ENCODE measurements at regions not wholly inside any gene's neighbourhood (a gene's known extent, or its start where the extent isn't known, plus 50 kb on each side); places are given as distances from the start of the nearest gene placed in this dataset.
"Not testable (repeated sequence)": the region's sequence is repeated elsewhere in the genome, so short reads cannot be mapped to it uniquely, and the experiment has no call there.

DNA sequence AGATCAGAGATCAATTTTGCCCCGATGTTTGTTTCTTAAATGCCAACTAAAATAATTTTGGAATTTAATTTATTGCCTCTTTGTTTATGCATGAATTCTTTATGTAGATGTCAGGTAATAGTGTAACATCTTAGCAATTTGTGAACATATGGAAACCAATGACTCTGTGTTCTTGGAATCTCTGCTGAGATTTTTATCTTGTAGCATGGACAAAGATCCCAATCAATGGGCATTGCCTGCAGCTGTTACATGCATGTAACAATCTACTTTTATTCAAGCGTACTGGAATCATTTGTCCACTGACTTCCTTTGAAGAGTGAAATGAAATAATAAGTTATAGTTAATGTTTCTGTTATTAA, 61.6 kb upstream of the ARSJ start:
- H3K4me3 Mint-ChIP-seq = no peak overlapping the region
- H3K27me3 Mint-ChIP-seq = no peaks in the 10 kb centered on the region
- H3K27ac Mint-ChIP-seq = no peak overlapping the region
- Histone ChIP-seq H3K9me3 (ENCODE audit: control insufficient read depth in 1 of 2, insufficient read depth in 1 of 2, low read length in 2 of 2) (no peaks in the 10 kb centered on the region), H3K27ac (ENCODE audit: low read depth in 1 of 2, low read length in 2 of 2) (no peak overlapping the region), H3K36me3 (ENCODE audit: insufficient read depth, low read length) (no peaks in the 10 kb centered on the region), H3K4me1 (ENCODE audit: insufficient read depth, low read length) (peaks cover 4% of the 10 kb centered on the region), H3K27me3 (ENCODE audit: control insufficient read depth in 1 of 2, insufficient read depth in 2 of 2, low read length in 2 of 2) (no peaks in the 10 kb centered on the region), H3K4me3 (ENCODE audit: low read length) (no peak overlapping the region)
- no peak for ATAC-seq (ENCODE audit: poor library complexity)
- peaks cover 9% of the 10 kb centered on the region for H3K4me1 Mint-ChIP-seq (ENCODE audit: low read depth)
- intact Hi-C loops (cut with DNase I, micrococcal nuclease) = no loop called here
- H3K36me3 Mint-ChIP-seq (ENCODE audit: low read depth) = no peaks in the 10 kb centered on the region
- no peak for DNase-seq
- TF ChIP-seq, protein P1, sequence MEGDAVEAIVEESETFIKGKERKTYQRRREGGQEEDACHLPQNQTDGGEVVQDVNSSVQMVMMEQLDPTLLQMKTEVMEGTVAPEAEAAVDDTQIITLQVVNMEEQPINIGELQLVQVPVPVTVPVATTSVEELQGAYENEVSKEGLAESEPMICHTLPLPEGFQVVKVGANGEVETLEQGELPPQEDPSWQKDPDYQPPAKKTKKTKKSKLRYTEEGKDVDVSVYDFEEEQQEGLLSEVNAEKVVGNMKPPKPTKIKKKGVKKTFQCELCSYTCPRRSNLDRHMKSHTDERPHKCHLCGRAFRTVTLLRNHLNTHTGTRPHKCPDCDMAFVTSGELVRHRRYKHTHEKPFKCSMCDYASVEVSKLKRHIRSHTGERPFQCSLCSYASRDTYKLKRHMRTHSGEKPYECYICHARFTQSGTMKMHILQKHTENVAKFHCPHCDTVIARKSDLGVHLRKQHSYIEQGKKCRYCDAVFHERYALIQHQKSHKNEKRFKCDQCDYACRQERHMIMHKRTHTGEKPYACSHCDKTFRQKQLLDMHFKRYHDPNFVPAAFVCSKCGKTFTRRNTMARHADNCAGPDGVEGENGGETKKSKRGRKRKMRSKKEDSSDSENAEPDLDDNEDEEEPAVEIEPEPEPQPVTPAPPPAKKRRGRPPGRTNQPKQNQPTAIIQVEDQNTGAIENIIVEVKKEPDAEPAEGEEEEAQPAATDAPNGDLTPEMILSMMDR (IDR thresholded peaks at IDR 0.05) = no peak
- CTCF ChIA-PET = no interaction called here
- POLR2A ChIA-PET = no interaction called here
- no peaks in the 10 kb centered on the region for H3K9me3 Mint-ChIP-seq

DNA sequence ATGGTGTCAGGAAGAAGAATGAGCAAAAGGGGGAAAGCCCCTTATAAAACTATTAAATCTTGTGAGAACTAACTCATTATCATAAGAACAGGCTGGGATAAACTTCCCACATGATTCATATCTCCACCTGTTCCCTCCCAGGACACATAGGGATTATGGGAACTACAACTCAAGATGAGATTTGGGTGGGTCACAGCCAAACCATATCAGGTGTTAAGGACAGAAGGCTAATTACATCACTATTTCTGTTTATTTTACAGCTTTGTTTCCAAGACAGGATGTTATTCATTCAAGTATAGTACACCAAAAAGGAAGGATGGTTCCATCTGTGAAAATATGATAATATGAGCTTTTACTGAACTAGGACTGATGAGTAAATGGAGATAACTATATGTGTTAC, 63.7 kb upstream of the ARSJ start:
- intact Hi-C loops (cut with DNase I, micrococcal nuclease) = no loop called here
- Histone ChIP-seq H3K4me3 (ENCODE audit: low read length) (no peak overlapping the region), H3K36me3 (ENCODE audit: insufficient read depth, low read length) (no peaks in the 10 kb centered on the region), H3K27me3 (ENCODE audit: control insufficient read depth in 1 of 2, insufficient read depth in 2 of 2, low read length in 2 of 2) (no peaks in the 10 kb centered on the region), H3K9me3 (ENCODE audit: control insufficient read depth in 1 of 2, insufficient read depth in 1 of 2, low read length in 2 of 2) (no peaks in the 10 kb centered on the region), H3K27ac (ENCODE audit: low read depth in 1 of 2, low read length in 2 of 2) (no peak overlapping the region), H3K4me1 (ENCODE audit: insufficient read depth, low read length) (peaks cover 4% of the 10 kb centered on the region)
- Mint-ChIP-seq H3K4me1 (ENCODE audit: low read depth) (peaks cover 9% of the 10 kb centered on the region), H3K36me3 (ENCODE audit: low read depth) (no peaks in the 10 kb centered on the region), H3K27ac (no peak overlapping the region), H3K4me3 (no peak overlapping the region), H3K27me3 (no peaks in the 10 kb centered on the region), H3K9me3 (no peaks in the 10 kb centered on the region)
- DNase-seq (no peak), ATAC-seq (ENCODE audit: poor library complexity) (no peak)
- ChIA-PET POLR2A (no interaction called here), CTCF (no interaction called here)
- TF ChIP-seq, protein P1 (IDR thresholded peaks at IDR 0.05) = no peak

DNA sequence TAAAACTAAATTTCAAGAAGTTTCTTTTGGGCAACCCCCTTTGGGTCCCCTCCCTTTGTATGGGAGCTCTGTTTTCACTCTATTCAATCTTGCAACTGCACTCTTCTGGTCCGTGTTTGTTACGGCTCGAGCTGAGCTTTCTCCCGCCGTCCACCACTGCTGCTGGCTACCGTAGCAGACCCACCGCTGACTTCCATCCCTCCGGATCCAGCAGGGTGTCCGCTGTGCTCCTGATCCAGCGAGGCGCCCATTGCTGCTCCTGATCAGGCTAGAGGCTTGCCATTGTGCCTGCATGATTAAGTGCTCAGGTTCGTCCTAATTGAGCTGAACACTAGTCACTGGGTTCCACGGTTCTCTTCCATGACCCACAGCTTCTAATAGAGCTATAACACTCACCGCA, 64.9 kb upstream of the ARSJ start:
- CTCF ChIA-PET = not testable (repeated sequence)

DNA sequence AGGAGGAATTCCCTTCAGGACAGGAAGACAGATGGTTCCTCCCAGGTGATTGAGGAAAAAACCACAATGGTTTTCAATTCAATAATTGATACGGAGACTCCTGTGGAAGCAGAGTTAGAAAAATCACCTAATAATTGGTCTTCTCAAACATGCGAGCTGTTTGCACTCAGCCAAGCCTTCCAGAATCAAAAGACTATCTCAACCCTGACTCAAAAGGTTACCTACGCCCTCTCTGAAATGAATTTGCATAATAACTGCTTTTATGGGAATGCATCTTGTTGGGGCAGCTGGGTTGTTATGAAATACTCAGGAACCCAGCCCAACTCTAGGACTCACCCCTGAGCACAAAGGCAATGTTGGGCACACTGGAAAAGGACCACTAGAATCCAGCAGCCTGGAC, 66.9 kb upstream of the ARSJ start:
- Mint-ChIP-seq H3K4me1 (ENCODE audit: low read depth) (no peaks in the 10 kb centered on the region), H3K36me3 (ENCODE audit: low read depth) (no peaks in the 10 kb centered on the region)
- DNase-seq = no peak

More for the DNA sequence above, 64.9 kb upstream of the ARSJ start:
- H3K9me3 ChIP-seq (ENCODE audit: control insufficient read depth in 1 of 2, insufficient read depth in 1 of 2, low read length in 2 of 2); H3K4me3 Mint-ChIP-seq; H3K27me3 ChIP-seq (ENCODE audit: control insufficient read depth in 1 of 2, insufficient read depth in 2 of 2, low read length in 2 of 2); H3K4me1 Mint-ChIP-seq (ENCODE audit: low read depth); DNase-seq; H3K9me3 Mint-ChIP-seq; POLR2A ChIA-PET; H3K4me1 ChIP-seq (ENCODE audit: insufficient read depth, low read length); H3K4me3 ChIP-seq (ENCODE audit: low read length); H3K27ac ChIP-seq (ENCODE audit: low read depth in 1 of 2, low read length in 2 of 2); H3K36me3 Mint-ChIP-seq (ENCODE audit: low read depth); H3K27me3 Mint-ChIP-seq; ATAC-seq (ENCODE audit: poor library complexity); intact Hi-C loops (cut with DNase I, micrococcal nuclease); H3K27ac Mint-ChIP-seq; H3K36me3 ChIP-seq (ENCODE audit: insufficient read depth, low read length): not testable (repeated sequence)

DNA sequence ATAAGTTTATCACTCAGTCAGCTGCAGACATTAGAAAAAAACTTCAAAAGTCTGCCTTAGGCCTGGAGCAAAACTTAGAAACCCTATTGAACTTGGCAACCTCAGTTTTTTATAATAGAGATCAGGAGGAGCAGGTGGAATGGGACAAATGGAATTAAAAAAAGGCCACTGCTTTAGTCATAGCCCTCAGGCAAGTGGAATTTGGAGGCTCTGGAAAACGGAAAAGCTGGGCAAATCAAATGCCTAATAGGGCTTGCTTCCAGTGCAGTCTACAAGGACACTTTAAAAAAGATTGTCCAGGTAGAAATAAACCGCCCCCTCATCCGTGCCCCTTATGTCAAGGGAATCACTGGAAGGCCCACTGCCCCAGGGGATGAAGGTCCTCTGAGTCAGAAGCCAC, 68.7 kb upstream of the ARSJ start:
- H3K4me3 Mint-ChIP-seq; DNase-seq; intact Hi-C loops (cut with DNase I, micrococcal nuclease); CTCF ChIA-PET; H3K4me1 ChIP-seq (ENCODE audit: insufficient read depth, low read length); H3K36me3 Mint-ChIP-seq (ENCODE audit: low read depth); H3K4me3 ChIP-seq (ENCODE audit: low read length); H3K27me3 ChIP-seq (ENCODE audit: control insufficient read depth in 1 of 2, insufficient read depth in 2 of 2, low read length in 2 of 2); H3K27ac Mint-ChIP-seq; POLR2A ChIA-PET; H3K27ac ChIP-seq (ENCODE audit: low read depth in 1 of 2, low read length in 2 of 2); H3K27me3 Mint-ChIP-seq; ATAC-seq (ENCODE audit: poor library complexity); H3K9me3 ChIP-seq (ENCODE audit: control insufficient read depth in 1 of 2, insufficient read depth in 1 of 2, low read length in 2 of 2); H3K36me3 ChIP-seq (ENCODE audit: insufficient read depth, low read length); H3K9me3 Mint-ChIP-seq; H3K4me1 Mint-ChIP-seq (ENCODE audit: low read depth): not testable (repeated sequence)

More for the DNA sequence above, 66.9 kb upstream of the ARSJ start:
- Histone ChIP-seq H3K9me3 (ENCODE audit: control insufficient read depth in 1 of 2, insufficient read depth in 1 of 2, low read length in 2 of 2) (no peaks in the 10 kb centered on the region), H3K4me3 (ENCODE audit: low read length) (no peak overlapping the region), H3K27me3 (ENCODE audit: control insufficient read depth in 1 of 2, insufficient read depth in 2 of 2, low read length in 2 of 2) (no peaks in the 10 kb centered on the region), H3K36me3 (ENCODE audit: insufficient read depth, low read length) (no peaks in the 10 kb centered on the region), H3K27ac (ENCODE audit: low read depth in 1 of 2, low read length in 2 of 2) (no peak overlapping the region), H3K4me1 (ENCODE audit: insufficient read depth, low read length) (no peaks in the 10 kb centered on the region)
- CTCF ChIA-PET = no interaction called here
- TF ChIP-seq, protein P1 (IDR thresholded peaks at IDR 0.05) = no peak
- intact Hi-C loops (cut with DNase I, micrococcal nuclease) = no loop called here
- POLR2A ChIA-PET = no interaction called here
- Mint-ChIP-seq H3K27ac (no peak overlapping the region), H3K9me3 (no peaks in the 10 kb centered on the region), H3K27me3 (no peaks in the 10 kb centered on the region), H3K4me3 (no peak overlapping the region)
- no peak for ATAC-seq (ENCODE audit: poor library complexity)
